GM21619 (cell line): ENCODE measurements at regions not wholly inside any gene's neighbourhood (a gene's known extent, or its start where the extent isn't known, plus 50 kb on each side); places are given as distances from the start of the nearest gene placed in this dataset.

Source experiments
- ATAC-seq: cut with Tn5 transposase; IDR thresholded peaks from one replicate; pipeline ENCODE4 v1.9.1; 2021; ENCODE audit not compliant: unreplicated experiment

DNA sequence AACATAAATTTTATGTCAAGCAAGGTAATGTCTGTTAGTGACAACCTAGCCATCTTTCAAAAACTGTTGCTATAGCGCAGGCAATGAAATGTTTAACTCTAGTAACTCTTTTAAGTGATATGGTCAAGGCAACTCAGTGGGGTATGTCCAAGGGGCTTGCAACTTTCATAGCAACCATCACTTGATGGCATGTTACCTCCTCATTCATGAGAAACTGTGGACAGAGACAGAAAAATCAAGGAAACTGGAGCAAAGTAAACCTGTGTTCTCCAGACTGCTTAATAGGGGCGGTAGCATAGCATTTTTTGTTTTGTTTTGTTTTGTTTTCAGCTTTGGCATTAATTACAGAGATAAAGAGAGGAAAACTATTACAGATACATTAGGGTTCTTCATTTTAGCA, 1456.8 kb upstream of the AGA start:
- ATAC-seq: no peak

GRCh38 chr4:178917756-178918155, 1475.5 kb upstream of the AGA start:
- no peak for ATAC-seq

GRCh38 chr4:178937130-178937529, 1494.9 kb upstream of the AGA start:
- ATAC-seq: no peak

- no peak for ATAC-seq
Measured at GRCh38 chr4:178941975-178942374, 1499.7 kb upstream of the AGA start.

DNA sequence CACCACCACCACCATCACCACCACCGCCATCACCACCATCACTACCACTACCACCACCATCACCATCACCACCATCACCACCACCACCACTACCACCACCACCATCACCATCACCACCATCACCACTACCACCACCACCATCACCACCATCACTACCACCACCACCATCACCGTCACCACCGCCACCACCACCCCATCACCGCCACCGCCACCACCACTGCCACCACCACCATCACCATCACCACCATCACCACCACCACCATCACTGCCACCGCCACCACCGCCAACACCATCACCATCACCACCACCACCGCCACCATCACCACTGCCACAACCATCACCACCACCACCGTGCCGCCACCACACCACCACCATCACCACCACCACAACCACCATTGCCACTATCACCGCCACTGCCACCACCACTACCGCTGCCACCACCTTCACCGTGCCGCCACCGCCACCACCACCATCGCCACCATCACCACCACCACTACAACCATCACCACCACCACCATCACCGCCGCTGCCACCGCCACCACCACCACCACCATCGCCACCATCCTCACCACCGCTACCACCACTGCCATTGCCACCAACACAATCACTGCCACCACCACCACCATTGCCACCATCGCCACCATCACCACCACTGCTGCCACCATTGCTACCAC, 1511.3 kb upstream of the AGA start:
- ATAC-seq: no peak

GRCh38 chr4:178955614-178956013, 1513.4 kb upstream of the AGA start:
- ATAC-seq: no peak

GRCh38 chr4:178958725-178959440, 1516.6 kb upstream of the AGA start:
- ATAC-seq: no peak

GRCh38 chr4:178963446-178964045, 1521.3 kb upstream of the AGA start:
- ATAC-seq: no peak

DNA sequence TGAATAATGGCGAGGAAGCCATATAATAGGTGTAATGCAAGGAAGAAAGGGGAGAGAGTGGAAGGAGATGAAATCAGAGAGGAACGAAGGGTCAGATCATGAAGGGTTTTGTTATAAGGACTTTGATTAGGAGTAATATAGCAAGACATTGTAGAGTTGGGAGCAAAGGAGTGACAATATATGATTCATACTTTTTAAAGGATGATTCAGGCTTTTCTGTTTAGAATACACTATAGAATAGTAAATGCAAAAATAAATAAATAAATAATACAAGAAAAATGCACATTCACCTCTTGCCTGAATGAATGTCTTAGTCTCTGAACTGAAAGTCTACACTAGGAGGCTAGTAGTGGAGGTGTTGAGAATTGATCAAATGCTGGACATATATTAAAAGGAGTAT, 1524.4 kb upstream of the AGA start:
- no peak for ATAC-seq

DNA sequence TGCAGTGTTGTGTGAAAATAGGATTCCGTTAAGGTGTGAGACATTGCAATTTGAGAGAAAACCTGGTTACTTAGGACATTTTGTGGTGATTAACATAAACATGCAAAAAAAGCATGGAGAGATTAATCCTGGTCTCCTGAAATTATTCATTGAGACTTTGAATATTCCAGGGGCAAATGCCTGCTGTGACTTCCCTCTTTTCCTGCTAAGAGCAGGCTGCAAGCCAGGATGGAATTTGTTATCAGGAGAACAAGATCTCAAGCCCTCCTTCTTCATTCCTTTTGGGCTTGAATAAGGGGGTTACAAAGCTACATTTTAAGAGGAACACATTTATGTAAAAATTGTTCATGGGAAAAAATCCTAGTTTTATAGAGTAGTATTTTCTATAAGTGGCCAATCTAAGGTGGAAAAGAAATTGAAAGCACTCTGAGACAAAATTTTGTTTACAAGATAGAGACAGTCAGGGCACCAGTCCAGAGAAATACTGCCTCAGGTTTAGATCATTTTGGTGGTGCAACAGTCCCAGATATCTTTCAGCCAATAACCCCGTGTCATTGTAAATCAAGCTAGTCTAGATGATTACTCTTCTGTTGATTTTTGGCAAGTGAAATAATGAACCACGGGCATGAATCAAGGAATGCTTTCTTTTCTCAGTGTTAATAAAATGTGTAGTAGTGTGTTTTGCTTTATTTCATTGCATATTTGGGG, 1528.3 kb upstream of the AGA start:
- no peak for ATAC-seq

GRCh38 chr4:178976861-178977260, 1534.6 kb upstream of the AGA start:
- ATAC-seq: no peak

DNA sequence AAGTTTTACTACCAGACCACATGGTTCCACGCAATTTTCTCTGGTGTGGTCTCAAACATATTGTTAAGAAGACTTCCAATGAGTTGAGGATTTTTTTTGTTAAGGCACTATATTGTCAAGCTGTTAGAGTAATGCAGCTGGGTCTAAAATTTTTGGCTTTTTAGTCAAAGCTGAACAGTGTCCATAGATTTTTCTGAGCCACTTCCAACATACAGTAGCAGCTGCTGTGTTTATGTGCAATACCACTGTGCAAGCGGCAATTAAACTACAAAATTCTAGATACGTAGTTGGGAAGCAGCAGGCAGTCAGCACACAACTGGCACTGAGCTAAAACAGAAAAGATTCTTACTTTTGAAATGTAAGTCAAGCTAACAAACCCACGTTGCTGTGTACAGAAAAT, 1551.1 kb upstream of the AGA start:
- ATAC-seq: no peak

- ATAC-seq: no peak
Measured at GRCh38 chr4:179001918-179002317, 1559.7 kb upstream of the AGA start.

GRCh38 chr4:179007755-179008154, 1565.5 kb upstream of the AGA start:
- ATAC-seq: no peak

GRCh38 chr4:179017581-179017980, 1575.3 kb upstream of the AGA start:
- ATAC-seq: no peak

DNA sequence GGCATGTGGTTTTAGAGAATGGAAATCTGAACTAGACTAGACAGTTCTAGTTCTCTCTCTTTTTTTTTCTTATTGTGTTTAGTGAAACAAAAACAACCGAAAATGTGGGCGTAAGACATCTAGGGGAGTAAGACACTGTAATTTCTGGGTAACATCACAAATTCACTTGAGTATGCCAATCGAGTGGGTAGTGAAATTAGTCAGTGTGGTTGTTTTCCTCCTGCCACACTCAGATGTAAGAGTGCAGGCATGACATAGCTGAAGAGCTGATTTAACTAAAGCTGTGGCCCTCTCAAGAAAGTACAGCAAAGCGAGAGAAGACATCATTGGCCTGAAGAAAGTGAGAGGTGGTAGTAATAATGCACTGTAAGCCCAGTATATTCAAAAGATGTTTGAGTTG, 1585.3 kb upstream of the AGA start:
- ATAC-seq: no peak

DNA sequence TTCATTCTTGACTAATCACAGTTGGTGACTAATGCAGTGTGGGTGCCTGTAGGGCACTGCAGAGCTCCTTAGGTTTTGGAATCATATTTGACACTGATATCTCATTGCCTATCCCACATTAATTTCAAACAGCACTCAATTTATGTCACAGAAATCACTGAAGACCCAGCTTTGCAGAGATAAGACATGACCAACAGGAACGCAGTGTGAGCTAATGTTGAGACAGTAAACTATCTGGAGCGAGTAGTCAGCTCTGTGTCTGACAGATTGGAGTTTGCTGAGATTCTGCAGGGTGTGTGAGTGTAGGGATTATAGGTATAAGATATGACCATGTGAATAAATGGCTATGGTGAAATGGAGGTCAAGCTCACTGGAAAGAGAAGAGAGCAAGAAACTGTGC, 1586.1 kb upstream of the AGA start:
- ATAC-seq: no peak

DNA sequence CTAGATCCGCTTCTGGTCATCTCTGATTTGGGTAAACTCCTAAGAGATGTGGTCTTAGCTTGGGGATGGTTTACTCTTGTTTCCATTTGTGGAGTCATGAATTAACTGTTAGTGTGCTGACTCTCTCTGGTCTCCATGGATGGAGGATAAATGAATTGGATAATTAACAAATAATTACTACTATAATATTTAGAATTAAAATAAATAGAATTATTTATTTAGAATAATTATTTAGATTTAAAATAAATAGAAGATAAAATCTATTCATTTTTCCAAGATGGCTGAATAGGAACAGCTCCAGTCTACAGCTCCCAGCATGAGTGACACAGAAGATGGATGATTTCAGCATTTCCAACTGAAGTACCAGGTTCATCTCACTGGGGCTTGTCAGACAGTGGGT, 1587.4 kb upstream of the AGA start:
- no peak for ATAC-seq

GRCh38 chr4:179040259-179040658, 1598.0 kb upstream of the AGA start:
- no peak for ATAC-seq

DNA sequence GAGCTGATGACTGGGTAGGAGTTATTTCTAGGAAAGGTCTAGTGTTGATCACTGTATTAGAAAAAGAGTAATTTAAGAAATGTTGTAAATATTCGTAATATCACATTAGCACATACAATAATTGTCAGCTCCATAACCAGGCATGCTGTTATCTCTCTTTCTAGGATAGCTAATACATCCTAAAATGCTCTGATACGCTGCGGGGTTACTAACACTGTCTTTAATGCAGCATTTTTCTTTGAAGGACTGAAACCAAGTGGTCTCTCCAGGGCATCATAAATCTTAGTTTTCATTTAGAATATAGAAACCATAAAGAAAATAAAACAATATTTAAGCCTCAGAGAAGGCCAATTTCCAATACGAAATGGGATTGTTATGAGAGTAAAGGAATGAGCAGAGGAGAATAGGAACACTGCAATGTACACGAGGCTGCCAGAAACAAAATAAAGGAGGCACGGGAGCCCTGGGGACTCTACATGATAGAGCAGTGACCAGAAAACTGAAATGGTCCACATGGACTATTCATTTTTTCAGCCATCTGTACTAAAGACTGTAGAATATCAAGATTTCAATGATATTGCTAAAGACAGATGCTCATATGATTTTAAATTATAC, 1606.7 kb upstream of the AGA start:
- ATAC-seq: no peak

- ATAC-seq: no peak
Measured at GRCh38 chr4:179051206-179051605, 1609.0 kb upstream of the AGA start.
